GM23338 (cell line): ENCODE measurements at regions not wholly inside any gene's neighbourhood (a gene's known extent, or its start where the extent isn't known, plus 50 kb on each side); places are given as distances from the start of the nearest gene placed in this dataset.

Experiments used
- ATAC-seq: fragments of 200-7000 bp; cut with Tn5 transposase; 3 replicates; pipeline ENCODE4 v1.9.1; 2020
- DNase-seq: peaks from one replicate; pipeline ENCODE4 v3.0.0-alpha.2; 2015; ENCODE audit warnings: low spot score
- H2AFZ ChIP-seq: fragments of 200-600 bp; sonication (generic); 2 replicates; pipeline ENCODE4 v1.8.0; 2016; ENCODE audit warnings: antibody characterized with exemption, mild to moderate bottlenecking, moderate library complexity
- H3F3A ChIP-seq: fragments of 200-600 bp; sonication (generic); replicated peaks from 2 replicates; pipeline ENCODE4 v1.8.0; 2017; ENCODE audit warnings: antibody characterized with exemption, mixed run types, low read depth
- H3K27ac ChIP-seq: fragments of 200-600 bp; sonication (generic); 2 replicates; pipeline ENCODE4 v1.6.1; 2016; ENCODE audit warnings: low read depth
- H3K27me3 ChIP-seq: fragments of 200-600 bp; sonication (generic); 2 replicates; pipeline ENCODE4 v1.8.0; 2016; ENCODE audit warnings: mild to moderate bottlenecking, mixed run types, moderate library complexity; ENCODE audit not compliant: insufficient read depth
- H3K36me3 ChIP-seq: fragments of 200-600 bp; sonication (generic); 2 replicates; pipeline ENCODE4 v1.8.0; 2016; ENCODE audit warnings: mild to moderate bottlenecking; ENCODE audit not compliant: insufficient read depth
- H3K4me1 ChIP-seq: fragments of 200-600 bp; sonication (generic); 2 replicates; pipeline ENCODE4 v1.8.0; 2016; ENCODE audit warnings: mild to moderate bottlenecking, moderate library complexity; ENCODE audit not compliant: insufficient read depth
- H3K4me2 ChIP-seq: fragments of 200-600 bp; sonication (generic); 2 replicates; pipeline ENCODE4 v1.7.1; 2017; ENCODE audit warnings: mixed run types
- H3K4me3 ChIP-seq: fragments of 200-600 bp; sonication (generic); 2 replicates; pipeline ENCODE4 v1.6.1; 2016; ENCODE audit warnings: mixed run types
- H3K79me2 ChIP-seq: fragments of 200-600 bp; sonication (generic); replicated peaks from 2 replicates; pipeline ENCODE4 v1.8.0; 2017; ENCODE audit warnings: mild to moderate bottlenecking; ENCODE audit not compliant: insufficient read depth
- H3K9me2 ChIP-seq: fragments of 200-600 bp; sonication (generic); 2 replicates; pipeline ENCODE4 v1.8.0; 2017; ENCODE audit not compliant: insufficient read depth
- H4K20me1 ChIP-seq: fragments of 200-600 bp; sonication (generic); replicated peaks from 2 replicates; pipeline ENCODE4 v1.8.0; 2017; ENCODE audit warnings: mild to moderate bottlenecking; ENCODE audit not compliant: insufficient read depth
- H3K27ac Mint-ChIP-seq: 2 replicates; pipeline ENCODE4 v1.8.0; 2020; ENCODE audit warnings: inconsistent platforms, mild to moderate bottlenecking, moderate library complexity, mixed read lengths
- H3K27me3 Mint-ChIP-seq: 3 replicates; pipeline ENCODE4 v1.8.0; 2022; ENCODE audit warnings: low read depth, mild to moderate bottlenecking, moderate library complexity, mixed read lengths, inconsistent platforms; ENCODE audit not compliant: insufficient read depth, poor library complexity
- H3K36me3 Mint-ChIP-seq: 3 replicates; pipeline ENCODE4 v1.8.0; 2021; ENCODE audit warnings: low read depth, mild to moderate bottlenecking, inconsistent platforms, moderate library complexity, mixed read lengths
- H3K4me1 Mint-ChIP-seq: 3 replicates; pipeline ENCODE4 v1.8.0; 2020; ENCODE audit warnings: mild to moderate bottlenecking, inconsistent platforms, mixed read lengths
- H3K4me3 Mint-ChIP-seq: 3 replicates; pipeline ENCODE4 v1.8.0; 2021; ENCODE audit warnings: moderate library complexity, mild to moderate bottlenecking, inconsistent platforms, mixed read lengths
- H3K9me3 Mint-ChIP-seq: 3 replicates; pipeline ENCODE4 v1.8.0; 2020; ENCODE audit warnings: moderate library complexity, mild to moderate bottlenecking, inconsistent platforms, mixed read lengths
- EZH2 ChIP-seq: fragments of 200-600 bp; sonication (generic); IDR thresholded peaks from one replicate; pipeline ENCODE4 v1.8.0; 2017; ENCODE audit warnings: antibody characterized with exemption, mild to moderate bottlenecking, low read depth; ENCODE audit not compliant: unreplicated experiment
- POLR2AphosphoS5 ChIP-seq: IDR thresholded peaks from 2 replicates; pipeline ENCODE4 v1.6.1; 2016; ENCODE audit warnings: antibody characterized with exemption, low read depth
- ZNF114 ChIP-seq: fragments of 250-450 bp; sonication (Bioruptor Pico); IDR thresholded peaks from 2 replicates; pipeline ENCODE4 v1.5.0; 2020; ENCODE audit warnings: mild to moderate bottlenecking, moderate library complexity
- TF ChIP-seq, protein P1 (sequence below), 2 experiments: fragments of 200-600 bp in 1 of 2; sonication (generic) in 1 of 2; conservative IDR thresholded peaks; 2 replicates each; pipeline versions ENCODE4 v1.5.1 to v1.6.1; 2016 to 2017; ENCODE audit warnings: antibody characterized with exemption in 2 of 2, low read depth in 2 of 2, mild to moderate bottlenecking in 2 of 2, moderate library complexity in 1 of 2
- TF ChIP-seq, protein P2 (sequence below): IDR thresholded peaks from one replicate; pipeline ENCODE4 v1.6.1; 2018; ENCODE audit warnings: antibody characterized with exemption; ENCODE audit not compliant: unreplicated experiment

- TF ChIP-seq, protein P1, sequence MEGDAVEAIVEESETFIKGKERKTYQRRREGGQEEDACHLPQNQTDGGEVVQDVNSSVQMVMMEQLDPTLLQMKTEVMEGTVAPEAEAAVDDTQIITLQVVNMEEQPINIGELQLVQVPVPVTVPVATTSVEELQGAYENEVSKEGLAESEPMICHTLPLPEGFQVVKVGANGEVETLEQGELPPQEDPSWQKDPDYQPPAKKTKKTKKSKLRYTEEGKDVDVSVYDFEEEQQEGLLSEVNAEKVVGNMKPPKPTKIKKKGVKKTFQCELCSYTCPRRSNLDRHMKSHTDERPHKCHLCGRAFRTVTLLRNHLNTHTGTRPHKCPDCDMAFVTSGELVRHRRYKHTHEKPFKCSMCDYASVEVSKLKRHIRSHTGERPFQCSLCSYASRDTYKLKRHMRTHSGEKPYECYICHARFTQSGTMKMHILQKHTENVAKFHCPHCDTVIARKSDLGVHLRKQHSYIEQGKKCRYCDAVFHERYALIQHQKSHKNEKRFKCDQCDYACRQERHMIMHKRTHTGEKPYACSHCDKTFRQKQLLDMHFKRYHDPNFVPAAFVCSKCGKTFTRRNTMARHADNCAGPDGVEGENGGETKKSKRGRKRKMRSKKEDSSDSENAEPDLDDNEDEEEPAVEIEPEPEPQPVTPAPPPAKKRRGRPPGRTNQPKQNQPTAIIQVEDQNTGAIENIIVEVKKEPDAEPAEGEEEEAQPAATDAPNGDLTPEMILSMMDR (conservative IDR thresholded peaks at IDR 0.05; ENCODE audit: low read depth in 2 of 2): no peak
- no peak overlapping the region for H3K4me3 ChIP-seq
- ATAC-seq (no peak), DNase-seq (no peak)
- H2AFZ ChIP-seq: no peak overlapping the region
- H3K27ac Mint-ChIP-seq: no peak overlapping the region
- H3K79me2 ChIP-seq: no peaks in the 10 kb centered on the region
- H3K9me2 ChIP-seq: no peaks in the 10 kb centered on the region
- H3K27me3 Mint-ChIP-seq: no peaks in the 10 kb centered on the region
- no peaks in the 10 kb centered on the region for H3K4me1 ChIP-seq
- H3F3A ChIP-seq: no peaks in the 10 kb centered on the region
- H3K4me3 Mint-ChIP-seq: no peak overlapping the region
- no peaks in the 10 kb centered on the region for H3K27me3 ChIP-seq
- no peak overlapping the region for H3K4me2 ChIP-seq
- no peaks in the 10 kb centered on the region for H3K36me3 ChIP-seq
- H3K27ac ChIP-seq: no peak overlapping the region
- H3K36me3 Mint-ChIP-seq: no peaks in the 10 kb centered on the region
- no peaks in the 10 kb centered on the region for H4K20me1 ChIP-seq
- no peaks in the 10 kb centered on the region for H3K4me1 Mint-ChIP-seq
- no peaks in the 10 kb centered on the region for H3K9me3 Mint-ChIP-seq
These were observed 146.1 kb upstream of the HMHB1 start for GRCh38 chr5:143665866-143666265.

DNA sequence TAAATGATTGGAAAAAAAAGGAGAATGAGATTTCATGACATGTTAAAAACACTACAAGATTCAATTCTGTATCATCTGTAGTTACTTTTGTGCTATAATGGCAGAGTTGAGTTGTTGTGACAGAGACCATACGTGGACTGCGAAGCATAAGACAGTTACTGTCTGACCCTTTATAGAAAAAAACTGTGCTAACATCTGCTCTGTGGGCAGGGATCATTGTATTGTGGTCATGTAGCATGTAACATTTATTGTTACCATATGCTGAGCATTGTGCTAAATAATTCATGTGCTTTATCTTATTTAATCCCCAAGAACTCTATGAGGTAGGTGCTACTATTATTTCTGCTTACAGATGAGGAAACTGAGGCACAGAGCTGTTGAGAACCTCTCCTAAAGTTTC is 147.3 kb upstream of the HMHB1 start:
- TF ChIP-seq, protein P2, sequence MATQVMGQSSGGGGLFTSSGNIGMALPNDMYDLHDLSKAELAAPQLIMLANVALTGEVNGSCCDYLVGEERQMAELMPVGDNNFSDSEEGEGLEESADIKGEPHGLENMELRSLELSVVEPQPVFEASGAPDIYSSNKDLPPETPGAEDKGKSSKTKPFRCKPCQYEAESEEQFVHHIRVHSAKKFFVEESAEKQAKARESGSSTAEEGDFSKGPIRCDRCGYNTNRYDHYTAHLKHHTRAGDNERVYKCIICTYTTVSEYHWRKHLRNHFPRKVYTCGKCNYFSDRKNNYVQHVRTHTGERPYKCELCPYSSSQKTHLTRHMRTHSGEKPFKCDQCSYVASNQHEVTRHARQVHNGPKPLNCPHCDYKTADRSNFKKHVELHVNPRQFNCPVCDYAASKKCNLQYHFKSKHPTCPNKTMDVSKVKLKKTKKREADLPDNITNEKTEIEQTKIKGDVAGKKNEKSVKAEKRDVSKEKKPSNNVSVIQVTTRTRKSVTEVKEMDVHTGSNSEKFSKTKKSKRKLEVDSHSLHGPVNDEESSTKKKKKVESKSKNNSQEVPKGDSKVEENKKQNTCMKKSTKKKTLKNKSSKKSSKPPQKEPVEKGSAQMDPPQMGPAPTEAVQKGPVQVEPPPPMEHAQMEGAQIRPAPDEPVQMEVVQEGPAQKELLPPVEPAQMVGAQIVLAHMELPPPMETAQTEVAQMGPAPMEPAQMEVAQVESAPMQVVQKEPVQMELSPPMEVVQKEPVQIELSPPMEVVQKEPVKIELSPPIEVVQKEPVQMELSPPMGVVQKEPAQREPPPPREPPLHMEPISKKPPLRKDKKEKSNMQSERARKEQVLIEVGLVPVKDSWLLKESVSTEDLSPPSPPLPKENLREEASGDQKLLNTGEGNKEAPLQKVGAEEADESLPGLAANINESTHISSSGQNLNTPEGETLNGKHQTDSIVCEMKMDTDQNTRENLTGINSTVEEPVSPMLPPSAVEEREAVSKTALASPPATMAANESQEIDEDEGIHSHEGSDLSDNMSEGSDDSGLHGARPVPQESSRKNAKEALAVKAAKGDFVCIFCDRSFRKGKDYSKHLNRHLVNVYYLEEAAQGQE: no peak
- TF ChIP-seq, protein P1 (conservative IDR thresholded peaks at IDR 0.05; ENCODE audit: low read depth in 2 of 2): no peak
- no peak for TF ChIP-seq ZNF114 (CRISPR knock-in tag)
- no peak for TF ChIP-seq EZH2
- TF ChIP-seq POLR2AphosphoS5: no peak
- Histone ChIP-seq H3K4me2 (no peak overlapping the region), H3K36me3 (no peaks in the 10 kb centered on the region), H2AFZ (no peak overlapping the region), H3K27me3 (no peaks in the 10 kb centered on the region), H3K4me3 (no peak overlapping the region), H4K20me1 (no peaks in the 10 kb centered on the region), H3F3A (no peaks in the 10 kb centered on the region), H3K9me2 (no peaks in the 10 kb centered on the region), H3K27ac (no peak overlapping the region), H3K4me1 (no peaks in the 10 kb centered on the region), H3K79me2 (no peaks in the 10 kb centered on the region)
- DNase-seq: no peak
- Mint-ChIP-seq H3K27me3 (no peaks in the 10 kb centered on the region), H3K27ac (no peak overlapping the region), H3K4me3 (no peak overlapping the region), H3K9me3 (no peaks in the 10 kb centered on the region), H3K4me1 (no peaks in the 10 kb centered on the region), H3K36me3 (no peaks in the 10 kb centered on the region)
- ATAC-seq: no peak
